Stimulated activated CD8-positive, alpha-beta memory T cell treated with anti-CD3 and anti-CD28 coated beads, Interleukin-2, amount 100 ng/mL, for 1 hour (primary cell): ENCODE measurements at regions not wholly inside any gene's neighbourhood (a gene's known extent, or its start where the extent isn't known, plus 50 kb on each side); places are given as distances from the start of the nearest gene placed in this dataset.

Source experiments
- DNase-seq, 2 donors: peaks; one replicate each; pipeline ENCODE4 v3.0.0-alpha.2; 2020; ENCODE audit warnings: low read depth in 2 of 2

GRCh38 chr3:109902549-109902948 lies 565.2 kb upstream of the DPPA4 start:
- DNase-seq = no peak

- no peak for DNase-seq
Measured at GRCh38 chr3:109903100-109903499, 565.8 kb upstream of the DPPA4 start.

GRCh38 chr3:109910772-109911171 lies 573.4 kb upstream of the DPPA4 start:
- DNase-seq = no peak

- DNase-seq = no peak
Measured at GRCh38 chr3:109918740-109919139, 581.4 kb upstream of the DPPA4 start.

- DNase-seq = no peak
Measured at GRCh38 chr3:109920749-109921148, 583.4 kb upstream of the DPPA4 start.

GRCh38 chr3:109921509-109921908 lies 584.2 kb upstream of the DPPA4 start:
- DNase-seq = no peak

- no peak for DNase-seq
Measured at GRCh38 chr3:109922856-109923255, 585.5 kb upstream of the DPPA4 start.

- no peak for DNase-seq
Measured at GRCh38 chr3:109923431-109923830, 586.1 kb upstream of the DPPA4 start.

GRCh38 chr3:109924196-109924595 lies 586.9 kb upstream of the DPPA4 start:
- DNase-seq = no peak

- no peak for DNase-seq
Measured at GRCh38 chr3:109926376-109926775, 589.0 kb upstream of the DPPA4 start.

- DNase-seq = no peak
Measured at GRCh38 chr3:109927161-109927560, 589.8 kb upstream of the DPPA4 start.

- DNase-seq = no peak
Measured at GRCh38 chr3:109927726-109928125, 590.4 kb upstream of the DPPA4 start.

GRCh38 chr3:109930582-109930981 lies 593.2 kb upstream of the DPPA4 start:
- no peak for DNase-seq

- no peak for DNase-seq
Measured at GRCh38 chr3:109933576-109933975, 596.2 kb upstream of the DPPA4 start.

GRCh38 chr3:109939817-109940216 lies 602.5 kb upstream of the DPPA4 start:
- no peak for DNase-seq

GRCh38 chr3:109943181-109943580 lies 605.8 kb upstream of the DPPA4 start:
- DNase-seq = no peak

- DNase-seq = no peak
Measured at GRCh38 chr3:109944836-109945235, 607.5 kb upstream of the DPPA4 start.

GRCh38 chr3:109952924-109953323 lies 615.6 kb upstream of the DPPA4 start:
- no peak for DNase-seq

GRCh38 chr3:109963831-109964230 lies 626.5 kb upstream of the DPPA4 start:
- no peak for DNase-seq

GRCh38 chr3:109973733-109974132 lies 636.4 kb upstream of the DPPA4 start:
- no peak for DNase-seq

- no peak for DNase-seq
Measured at GRCh38 chr3:109977897-109978296, 640.6 kb upstream of the DPPA4 start.

GRCh38 chr3:109982201-109982600 lies 644.9 kb upstream of the DPPA4 start:
- no peak for DNase-seq

GRCh38 chr3:109984976-109985375 lies 647.6 kb upstream of the DPPA4 start:
- DNase-seq = no peak

GRCh38 chr3:109985943-109986555 lies 648.7 kb upstream of the DPPA4 start:
- no peak for DNase-seq
